GM21367 (cell line): ENCODE measurements at regions not wholly inside any gene's neighbourhood (a gene's known extent, or its start where the extent isn't known, plus 50 kb on each side); places are given as distances from the start of the nearest gene placed in this dataset.
"Not testable (repeated sequence)": the region's sequence is repeated elsewhere in the genome, so short reads cannot be mapped to it uniquely, and the experiment has no call there.

Experiments used
- ATAC-seq: cut with Tn5 transposase; IDR thresholded peaks from one replicate; pipeline ENCODE4 v1.9.1; 2021; ENCODE audit not compliant: unreplicated experiment

GRCh38 chr5:177941386-177941785 lies 54.7 kb downstream of the PROP1 start:
- not testable (repeated sequence) for ATAC-seq

GRCh38 chr5:177939246-177940171 lies 56.5 kb downstream of the PROP1 start:
- ATAC-seq = not testable (repeated sequence)

GRCh38 chr5:177938767-177939166 lies 57.3 kb downstream of the PROP1 start:
- not testable (repeated sequence) for ATAC-seq

GRCh38 chr5:177934233-177934632 lies 61.8 kb downstream of the PROP1 start:
- ATAC-seq = not testable (repeated sequence)

- ATAC-seq = not testable (repeated sequence)
These were observed 65.6 kb downstream of the PROP1 start for GRCh38 chr5:177930269-177931022.

GRCh38 chr5:177929618-177930017 lies 66.4 kb downstream of the PROP1 start:
- not testable (repeated sequence) for ATAC-seq

GRCh38 chr5:177927500-177927899 lies 68.5 kb downstream of the PROP1 start:
- not testable (repeated sequence) for ATAC-seq

GRCh38 chr5:177924577-177924976 lies 71.5 kb downstream of the PROP1 start:
- not testable (repeated sequence) for ATAC-seq

GRCh38 chr5:177923837-177924236 lies 72.2 kb downstream of the PROP1 start:
- ATAC-seq = not testable (repeated sequence)

- not testable (repeated sequence) for ATAC-seq
These were observed 72.9 kb downstream of the PROP1 start for GRCh38 chr5:177923189-177923588.

GRCh38 chr5:177909261-177909660 lies 86.8 kb downstream of the PROP1 start:
- ATAC-seq = not testable (repeated sequence)

GRCh38 chr5:177902806-177903205 lies 93.2 kb downstream of the PROP1 start:
- ATAC-seq = not testable (repeated sequence)

GRCh38 chr5:177900066-177900465 lies 96.0 kb downstream of the PROP1 start:
- ATAC-seq = not testable (repeated sequence)

- ATAC-seq = not testable (repeated sequence)
These were observed 101.2 kb downstream of the PROP1 start for GRCh38 chr5:177894681-177895453.

GRCh38 chr5:177892357-177892665 lies 103.7 kb downstream of the PROP1 start:
- not testable (repeated sequence) for ATAC-seq

GRCh38 chr5:177891547-177892356 lies 104.3 kb downstream of the PROP1 start:
- ATAC-seq = peak; percentile 83

GRCh38 chr5:177883295-177883694 lies 100.6 kb upstream of the FAM153A start:
- ATAC-seq = not testable (repeated sequence)

GRCh38 chr5:177875900-177876238 lies 93.2 kb upstream of the FAM153A start:
- ATAC-seq = not testable (repeated sequence)

GRCh38 chr5:177875013-177875899 lies 92.6 kb upstream of the FAM153A start:
- peak; percentile 66 for ATAC-seq
